MV-4-11 (cell line): ENCODE measurements at regions not wholly inside any gene's neighbourhood (a gene's known extent, or its start where the extent isn't known, plus 50 kb on each side); places are given as distances from the start of the nearest gene placed in this dataset.
"Not testable (repeated sequence)": the region's sequence is repeated elsewhere in the genome, so short reads cannot be mapped to it uniquely, and the experiment has no call there.

Source experiments
- DNase-seq: peaks from one replicate; lab custom pipeline; 2025; lab: John Stamatoyannopoulos, UW

DNA sequence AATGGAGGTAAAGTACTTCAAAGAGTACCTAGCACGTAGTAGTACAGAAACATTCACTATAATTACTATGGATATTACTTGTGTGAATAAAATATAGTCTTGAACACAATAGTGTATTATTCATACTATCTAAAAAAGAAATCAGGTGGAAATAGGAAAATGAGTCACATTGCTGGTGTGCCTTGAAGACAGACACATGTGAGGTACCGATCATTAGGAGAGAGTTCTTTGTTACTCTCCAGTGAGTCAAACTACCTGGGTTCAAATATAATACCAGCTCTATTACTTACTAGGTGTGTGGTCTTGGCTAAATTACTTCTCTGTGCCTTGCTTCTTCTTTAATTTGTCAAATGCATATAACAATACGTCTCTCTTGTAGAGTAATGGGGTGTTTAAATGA, 50.8 kb upstream of the BEND6 start:
- no peak for DNase-seq

DNA sequence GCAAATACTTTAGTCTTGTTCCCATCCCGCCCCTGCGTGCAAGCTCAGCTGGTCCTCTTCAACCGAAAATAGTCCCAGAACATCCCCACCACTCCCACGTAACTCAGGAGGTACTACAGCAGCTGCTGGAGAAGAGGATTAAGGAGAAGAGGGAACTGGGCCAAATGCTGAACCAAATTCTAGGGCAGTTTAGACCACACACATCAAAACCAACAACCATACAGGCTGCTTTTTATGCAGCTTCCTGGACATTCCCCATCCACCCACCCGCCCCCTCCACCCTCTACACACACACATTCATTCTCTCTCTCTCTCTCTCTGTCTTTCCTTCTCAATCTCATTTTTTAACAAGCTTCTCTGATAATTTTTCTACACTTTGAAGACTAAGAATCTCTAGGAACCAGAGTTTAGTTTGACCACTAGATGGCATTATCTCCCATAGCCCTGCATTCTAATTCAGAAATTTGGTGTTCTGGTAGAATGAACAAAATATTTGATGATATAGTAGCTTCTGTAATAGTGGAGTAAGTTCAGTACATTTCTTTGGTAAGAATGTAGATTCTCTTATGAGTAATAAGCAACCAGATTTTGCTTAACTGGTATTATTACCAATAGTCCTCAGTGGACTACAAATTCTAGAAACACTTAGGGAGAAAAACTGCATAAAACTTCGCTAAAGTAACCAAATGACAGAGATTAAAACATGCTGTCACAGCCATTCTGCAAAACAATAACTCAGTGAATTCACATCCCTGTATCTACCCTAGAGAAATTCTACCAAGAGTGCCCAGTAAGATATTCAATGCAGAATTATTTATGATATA, 52.1 kb upstream of the BEND6 start:
- peak; percentile 79 for DNase-seq

DNA sequence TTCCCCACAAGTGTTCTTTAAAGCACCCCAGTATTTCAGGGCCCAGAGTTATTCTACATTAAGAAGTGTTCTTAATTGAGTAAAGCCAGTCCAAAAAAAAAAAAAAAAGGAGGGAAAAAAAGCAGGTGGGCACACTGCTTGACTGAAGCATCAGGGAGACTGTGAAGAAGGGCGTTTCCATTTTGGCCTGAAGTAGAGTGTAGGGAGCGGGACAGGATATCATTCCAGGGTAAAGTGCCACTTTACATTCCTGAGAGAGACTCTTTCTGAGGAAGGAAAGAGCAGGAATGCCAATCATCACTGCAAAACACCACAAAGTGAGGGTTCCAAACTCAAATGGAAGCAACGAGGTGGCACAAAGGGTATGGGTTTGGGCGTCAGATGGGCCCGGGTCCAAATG, 54.1 kb upstream of the BEND6 start:
- no peak for DNase-seq

DNA sequence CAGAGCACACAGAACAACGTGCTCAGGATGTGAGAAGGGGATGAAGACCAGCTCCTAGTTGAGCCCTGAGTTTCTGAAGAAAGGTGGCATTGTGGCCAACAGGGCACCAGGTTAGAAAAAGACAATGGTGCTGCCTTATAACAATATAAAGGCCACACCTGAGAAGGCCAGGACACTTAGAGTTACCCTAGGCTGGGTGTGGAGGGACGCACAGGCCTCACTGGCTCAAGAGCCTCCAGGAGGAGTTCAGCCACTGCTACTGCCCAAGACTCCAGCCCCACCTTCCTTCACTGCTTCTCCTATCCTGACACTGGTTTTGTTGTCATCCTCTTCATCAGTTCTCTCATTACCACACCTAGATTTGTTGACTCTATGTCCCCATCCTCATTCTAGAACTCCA, 55.2 kb upstream of the BEND6 start:
- no peak for DNase-seq

DNA sequence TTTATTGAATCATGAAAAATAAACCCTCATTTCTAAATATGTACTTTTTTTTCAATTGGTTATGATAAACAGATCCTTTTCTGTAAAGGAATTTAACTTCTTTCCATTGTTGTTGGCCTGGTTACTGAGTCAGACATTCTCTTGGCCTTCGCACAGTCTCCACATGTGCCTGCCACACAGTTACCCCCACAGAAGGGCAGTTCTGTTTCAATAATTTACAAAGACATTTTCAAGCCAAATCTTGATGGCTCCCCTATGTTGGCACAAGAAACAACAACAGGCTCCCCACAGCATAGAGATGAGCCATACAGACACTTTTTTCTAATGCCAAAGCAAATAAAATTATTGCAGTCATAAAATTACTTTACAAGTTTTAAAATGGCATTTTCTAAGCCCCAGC, 55.6 kb upstream of the BEND6 start:
- DNase-seq = no peak

DNA sequence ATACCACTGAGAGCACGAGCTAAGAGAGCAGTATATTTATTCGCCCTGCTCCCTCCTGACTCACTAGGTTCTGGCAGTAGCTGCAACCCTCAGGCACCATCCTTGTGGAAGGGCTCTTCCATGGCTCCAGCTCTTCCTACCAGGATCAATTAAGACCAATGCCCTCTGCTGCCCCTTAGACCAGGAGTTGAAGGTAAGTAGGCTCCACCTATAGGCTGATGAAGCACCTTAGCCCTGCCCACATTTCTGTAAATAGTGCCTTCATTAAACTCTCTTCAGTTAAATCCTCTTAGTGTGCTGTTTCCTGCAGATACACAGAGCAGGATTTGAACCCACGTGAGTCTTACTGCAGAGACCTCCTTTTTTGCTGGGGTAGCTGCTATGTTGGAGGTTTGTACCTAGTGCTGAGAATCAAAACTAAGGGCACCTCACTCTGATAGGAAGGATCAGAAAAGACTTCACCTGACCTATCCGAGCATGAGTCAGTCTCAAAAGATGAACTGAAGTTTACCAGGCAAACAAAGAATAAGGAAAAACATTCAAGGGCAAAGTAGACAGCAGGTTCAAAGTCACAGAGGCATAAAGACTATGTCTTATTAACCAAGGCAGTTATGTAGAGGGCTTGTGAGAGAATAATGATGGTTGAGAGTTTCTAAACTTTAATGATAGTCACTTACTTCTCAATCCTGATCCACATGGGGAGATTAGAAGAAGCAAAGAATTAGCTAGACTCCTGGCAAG, 56.9 kb upstream of the BEND6 start:
- DNase-seq = no peak

DNA sequence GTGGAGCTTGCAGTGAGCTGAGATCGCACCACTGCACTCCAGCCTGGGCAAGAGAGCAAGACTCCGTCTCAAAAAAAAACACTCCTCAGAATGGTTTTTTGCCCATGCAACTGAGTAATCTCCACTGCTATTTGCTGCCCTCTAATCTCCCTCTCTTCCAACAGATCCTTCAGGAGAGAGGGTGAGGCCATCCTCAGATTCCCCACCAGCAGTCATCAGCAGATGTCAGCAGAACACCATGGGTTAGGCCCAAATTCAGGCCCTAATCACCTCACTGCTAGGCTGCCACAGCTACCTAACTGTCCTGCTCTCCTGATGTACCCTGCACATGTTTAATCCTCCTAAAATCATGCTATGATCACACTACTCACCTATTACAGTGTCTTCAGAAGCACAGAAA, 63.2 kb upstream of the BEND6 start:
- no peak for DNase-seq

DNA sequence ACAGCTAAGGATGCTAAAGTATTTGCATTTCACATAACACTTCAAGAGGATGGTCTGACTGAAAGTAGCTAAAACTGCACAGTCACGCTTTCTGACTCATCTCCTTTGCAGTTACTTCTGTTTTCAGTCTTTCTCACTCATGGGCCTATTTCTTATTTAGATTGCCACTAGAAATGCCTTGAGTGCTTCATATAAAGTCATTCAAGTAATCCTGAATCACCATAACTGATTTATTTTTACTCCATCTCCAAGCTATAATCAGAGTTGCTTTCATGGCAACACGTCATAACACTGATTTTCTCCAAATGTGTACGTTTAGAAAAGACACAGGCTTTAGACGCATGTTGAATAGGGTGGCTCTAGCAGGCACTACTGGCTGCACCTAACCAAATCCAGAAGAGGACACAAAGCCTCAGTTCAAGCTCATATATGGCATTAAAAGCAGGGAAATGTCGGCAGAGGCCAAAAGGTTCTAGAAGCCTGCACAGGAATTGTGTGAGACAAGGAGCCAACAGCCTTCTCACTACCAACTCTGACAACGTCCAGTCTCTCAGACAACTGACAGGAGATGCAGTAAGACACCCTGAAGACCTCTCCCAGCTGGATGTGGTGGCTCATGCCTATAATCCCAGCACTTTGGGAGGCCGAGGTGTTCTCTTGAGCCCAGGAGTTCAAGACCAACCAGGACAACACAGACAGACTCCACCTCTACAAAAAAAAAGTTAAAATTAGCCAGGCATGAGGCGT, 64.1 kb upstream of the BEND6 start:
- peak; percentile 89 for DNase-seq

DNA sequence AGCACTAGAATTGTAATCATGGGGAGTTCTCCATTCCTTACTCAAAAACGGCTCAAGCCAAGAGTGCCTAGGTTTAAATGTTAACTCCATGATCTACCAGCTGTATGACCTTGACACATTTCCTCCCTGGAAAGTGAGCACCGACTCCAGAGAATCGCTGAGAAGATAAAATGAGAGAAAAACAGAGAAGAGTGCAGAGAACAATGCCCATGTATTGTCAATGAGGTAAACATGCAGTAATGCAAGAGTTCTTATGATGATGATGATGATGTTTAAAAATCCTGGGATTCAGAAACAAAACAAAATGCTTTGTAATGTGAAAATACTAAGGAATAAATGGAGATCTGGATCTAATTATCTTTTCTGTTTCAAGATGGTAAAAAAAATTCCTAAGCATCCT, 64.8 kb upstream of the BEND6 start:
- DNase-seq = no peak

DNA sequence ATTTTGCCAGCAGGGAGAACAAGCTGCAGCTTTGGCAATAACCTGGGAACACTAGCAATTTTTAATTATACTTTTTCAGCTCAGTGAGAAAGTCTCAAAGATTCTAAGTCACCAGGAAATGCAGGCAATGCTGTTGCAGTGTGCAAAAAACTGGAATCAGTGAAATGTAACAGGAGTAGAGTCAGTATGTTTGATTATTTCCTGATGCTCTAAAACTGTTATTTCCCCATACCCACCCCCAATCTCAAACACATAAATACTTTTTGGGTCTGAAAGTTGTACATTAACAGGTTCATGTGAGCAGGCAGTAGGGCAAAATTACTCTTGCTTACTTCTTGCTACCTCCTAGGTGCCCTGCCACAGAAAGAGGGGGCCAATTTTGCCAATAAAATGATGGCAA, 65.4 kb upstream of the BEND6 start:
- DNase-seq = no peak

DNA sequence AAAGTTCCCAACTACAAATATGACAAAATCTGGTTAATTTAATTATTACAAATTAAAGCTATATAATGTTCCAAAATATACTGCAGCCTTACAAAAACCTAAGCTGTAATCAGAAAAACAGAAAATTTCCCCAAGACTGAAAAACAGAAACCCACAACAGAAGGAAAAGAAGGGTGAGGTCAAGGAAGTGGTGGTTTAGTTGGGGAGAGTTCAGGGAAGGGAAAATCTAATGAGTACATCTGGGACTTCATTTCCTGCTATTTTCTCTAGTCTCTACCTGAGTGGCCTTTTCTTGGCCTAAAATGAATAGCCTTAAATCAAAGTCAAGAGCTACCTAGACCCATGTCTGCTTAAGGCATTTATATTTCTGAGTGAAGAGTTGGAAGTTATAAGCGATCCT, 66.2 kb upstream of the BEND6 start:
- DNase-seq = no peak

DNA sequence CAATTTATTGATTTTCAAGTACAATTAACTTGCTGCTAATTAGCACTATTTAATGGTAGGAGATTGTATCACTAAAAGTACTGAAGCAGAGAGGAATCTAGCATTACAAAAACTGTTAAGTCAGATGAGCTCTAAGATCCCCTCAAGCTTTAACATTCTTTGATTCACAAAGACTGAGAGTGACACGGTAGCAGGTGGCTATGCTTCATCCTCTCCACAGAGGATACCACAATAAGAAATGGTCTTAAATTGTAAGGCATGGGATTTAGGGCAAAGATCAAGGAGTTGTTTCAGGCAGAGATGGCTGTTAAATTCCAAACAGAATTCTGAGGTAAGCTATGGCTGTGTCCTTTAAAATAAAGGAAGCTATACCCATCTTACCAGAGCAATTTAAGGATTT, 67.8 kb upstream of the BEND6 start:
- DNase-seq = no peak

DNA sequence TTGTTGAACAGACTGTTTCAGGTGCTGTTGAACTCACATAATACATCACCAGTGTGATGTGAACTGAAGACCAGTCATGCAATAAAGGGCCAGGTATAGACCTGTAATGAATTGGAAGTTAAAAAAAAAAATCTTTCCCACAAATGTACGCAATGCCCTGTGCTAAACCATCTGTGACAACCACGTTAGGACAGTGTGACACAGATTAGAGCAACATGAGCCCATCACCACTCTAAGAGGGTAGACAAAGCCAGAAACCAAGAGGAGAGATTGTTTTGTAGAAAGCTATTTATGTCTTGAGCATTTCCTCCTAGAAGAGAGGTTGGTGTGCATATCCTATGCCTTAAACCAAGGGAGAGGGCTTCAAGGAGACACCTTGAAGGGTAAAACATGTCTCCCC, 77.0 kb upstream of the BEND6 start:
- no peak for DNase-seq

DNA sequence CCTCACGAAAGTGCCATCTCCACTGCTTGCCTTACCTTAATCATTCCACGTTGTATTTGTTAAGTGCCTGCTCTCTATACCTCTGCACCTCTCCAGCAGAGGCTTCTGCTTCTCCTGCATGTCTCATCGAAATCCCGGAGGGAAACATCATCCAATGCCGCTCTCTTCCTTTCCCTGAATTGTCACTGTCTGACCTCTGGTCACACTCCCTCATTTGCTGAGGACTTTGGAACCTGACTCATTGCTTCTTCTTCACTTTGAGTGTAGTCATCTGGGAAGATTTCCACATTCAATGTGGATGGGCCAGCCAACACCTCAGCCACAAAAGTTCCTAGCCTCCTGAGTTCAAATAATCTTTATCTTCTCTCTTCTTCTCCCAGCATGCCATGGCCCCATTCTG, 78.9 kb upstream of the BEND6 start:
- no peak for DNase-seq

DNA sequence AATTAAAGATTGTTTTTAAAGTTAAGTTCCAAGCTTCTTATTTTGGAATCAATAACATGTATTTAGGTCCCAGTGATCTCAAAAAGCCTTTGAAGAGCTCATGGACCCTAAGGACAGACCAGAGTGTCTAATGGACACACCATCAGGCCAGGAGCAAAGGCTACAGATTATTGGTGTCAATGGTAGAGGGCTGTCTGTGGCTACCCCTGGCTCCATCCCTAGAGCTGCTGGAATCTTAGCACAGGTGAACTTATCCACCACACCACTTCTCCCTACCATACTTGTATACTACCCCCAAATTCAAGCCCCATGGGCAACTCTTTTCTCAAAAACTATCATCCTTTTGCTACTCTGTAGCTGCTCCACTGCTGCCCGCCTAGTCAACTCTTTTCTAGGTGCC, 79.4 kb upstream of the BEND6 start:
- DNase-seq = no peak

DNA sequence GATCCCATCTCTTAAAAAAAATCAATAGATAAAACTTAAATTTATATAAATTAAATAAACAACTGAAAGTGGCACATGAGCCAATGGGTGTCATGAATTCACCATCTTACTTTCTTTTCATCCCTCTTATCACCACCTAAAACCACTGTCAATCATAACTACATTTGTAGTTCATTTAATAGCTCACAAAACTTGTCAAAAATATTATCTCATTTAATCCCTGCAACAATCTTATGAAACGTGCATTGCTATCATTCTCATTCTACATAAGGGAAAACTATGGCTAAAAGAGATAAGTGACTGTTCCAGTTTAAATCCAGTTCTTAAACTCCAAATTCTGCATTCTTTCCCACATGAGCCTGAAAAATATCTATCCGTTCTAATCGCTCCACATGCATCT, 80.6 kb upstream of the BEND6 start:
- no peak for DNase-seq

DNA sequence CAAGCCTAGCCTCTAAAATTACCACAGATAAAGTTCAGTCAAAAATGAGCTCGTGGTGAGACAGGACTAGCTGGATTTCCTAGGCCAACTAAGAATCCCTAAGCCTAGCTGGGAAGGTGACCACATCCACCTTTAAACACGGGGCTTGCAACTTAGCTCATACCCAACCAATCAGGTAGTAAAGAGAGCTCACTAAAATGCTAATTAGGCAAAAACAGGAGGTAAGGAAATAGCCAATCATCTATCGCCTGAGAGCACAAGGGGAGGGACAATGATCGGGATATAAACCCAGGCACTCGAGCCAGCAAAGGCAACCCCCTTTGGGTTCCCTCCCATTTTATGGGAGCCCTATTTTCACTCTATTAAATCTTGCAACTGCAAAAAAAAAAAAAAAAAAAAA, 84.9 kb upstream of the BEND6 start:
- not testable (repeated sequence) for DNase-seq

DNA sequence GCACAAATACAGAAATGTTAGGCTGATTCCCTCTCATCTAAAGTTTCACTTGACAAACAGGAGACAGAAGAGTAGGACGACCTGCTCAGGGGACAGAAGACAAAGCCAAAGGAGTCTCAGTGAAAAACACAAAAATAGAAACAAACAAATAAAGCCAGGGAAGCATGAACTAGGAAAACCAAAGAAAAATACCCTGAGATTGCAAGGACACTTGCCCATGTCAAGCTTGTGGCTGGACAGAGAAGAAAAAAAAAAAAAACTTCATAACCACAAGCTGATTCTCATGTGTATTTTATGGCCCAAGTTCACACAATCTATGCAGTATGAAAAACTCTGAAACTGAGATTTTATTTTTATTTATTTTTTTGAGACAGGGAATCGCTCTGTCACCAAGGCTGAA, 85.6 kb upstream of the BEND6 start:
- DNase-seq = no peak

DNA sequence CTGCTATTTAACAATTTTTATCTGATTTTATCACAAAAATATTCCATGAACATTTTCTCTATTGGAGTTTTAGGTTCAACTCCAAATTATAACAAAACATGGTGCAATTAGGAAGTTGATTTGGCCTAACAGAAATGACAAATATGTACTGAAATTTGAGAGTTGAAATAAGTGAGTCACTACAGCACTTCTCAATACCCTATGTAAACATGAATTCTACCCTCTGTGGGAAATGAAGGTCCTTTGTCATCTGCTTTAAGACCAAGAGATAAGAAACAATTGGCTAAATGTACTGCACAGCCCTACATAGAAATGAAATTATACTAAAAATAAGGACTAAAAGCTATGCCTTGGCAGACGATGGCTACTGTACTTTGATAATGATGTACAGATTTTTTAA, 86.2 kb upstream of the BEND6 start:
- DNase-seq = no peak

DNA sequence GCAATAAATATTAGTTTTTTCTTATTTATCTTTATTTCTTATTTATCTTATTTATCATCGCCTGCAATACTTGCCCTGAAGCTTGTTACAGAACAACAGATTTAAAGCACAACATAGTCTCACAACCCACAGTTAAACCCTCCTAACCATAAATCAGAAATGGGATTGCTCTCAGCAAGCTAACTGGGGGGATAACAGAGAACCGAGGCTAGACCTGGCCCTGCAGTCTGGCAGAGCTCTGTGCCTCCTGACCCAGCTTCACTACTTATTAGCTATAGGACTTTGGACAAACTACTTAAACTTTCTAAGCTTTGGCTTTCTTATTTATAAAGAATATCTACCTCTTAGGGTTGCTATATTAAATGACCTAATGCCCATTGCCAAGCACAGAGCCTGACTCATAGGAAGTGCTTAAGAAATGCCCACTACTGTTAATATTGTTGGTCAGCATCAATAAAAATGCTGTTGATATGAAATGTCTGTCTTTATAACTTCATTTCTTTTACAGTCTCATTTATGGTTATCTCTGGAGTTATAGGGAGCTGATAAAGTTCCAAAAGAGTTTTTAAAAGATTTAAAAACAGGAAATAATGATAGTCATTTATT, 87.9 kb upstream of the BEND6 start:
- no peak for DNase-seq

DNA sequence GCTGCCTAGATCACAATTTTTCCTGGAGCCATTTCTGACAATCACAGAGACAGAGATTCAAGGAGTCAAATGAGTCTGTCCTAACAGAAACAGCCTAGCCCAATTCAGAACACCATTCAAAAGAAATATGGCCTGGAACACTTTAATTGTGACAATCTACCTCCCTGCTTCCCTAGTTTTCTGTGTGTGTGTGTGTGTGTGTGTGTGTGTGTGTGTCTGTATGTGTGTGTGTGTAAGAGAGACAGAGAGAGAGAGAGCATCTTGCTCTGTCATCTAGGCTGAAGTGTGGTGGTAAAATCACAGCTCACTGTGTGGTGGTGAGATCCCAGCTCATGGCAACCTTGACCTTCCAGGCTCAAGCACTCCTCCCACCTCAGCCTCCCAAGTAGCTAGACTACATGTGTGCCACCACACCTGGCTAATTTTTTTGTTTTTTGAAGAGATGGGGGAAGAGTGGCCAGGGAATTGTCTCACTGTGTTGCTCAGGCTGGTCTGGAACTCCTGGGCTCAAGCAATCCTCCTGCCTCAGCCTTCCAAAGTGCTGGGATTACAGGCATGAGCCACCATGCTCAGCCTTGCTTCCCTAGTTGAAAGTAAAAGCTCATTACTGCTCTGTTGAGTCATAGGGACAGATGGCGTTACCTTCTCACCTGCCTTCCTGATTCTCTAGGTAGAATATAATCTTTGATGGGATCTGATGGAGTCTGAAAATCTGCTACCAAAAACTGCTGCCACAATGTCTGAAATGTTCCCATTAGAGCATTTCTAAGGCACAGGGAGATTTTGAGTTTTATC, 89.6 kb upstream of the BEND6 start:
- no peak for DNase-seq

DNA sequence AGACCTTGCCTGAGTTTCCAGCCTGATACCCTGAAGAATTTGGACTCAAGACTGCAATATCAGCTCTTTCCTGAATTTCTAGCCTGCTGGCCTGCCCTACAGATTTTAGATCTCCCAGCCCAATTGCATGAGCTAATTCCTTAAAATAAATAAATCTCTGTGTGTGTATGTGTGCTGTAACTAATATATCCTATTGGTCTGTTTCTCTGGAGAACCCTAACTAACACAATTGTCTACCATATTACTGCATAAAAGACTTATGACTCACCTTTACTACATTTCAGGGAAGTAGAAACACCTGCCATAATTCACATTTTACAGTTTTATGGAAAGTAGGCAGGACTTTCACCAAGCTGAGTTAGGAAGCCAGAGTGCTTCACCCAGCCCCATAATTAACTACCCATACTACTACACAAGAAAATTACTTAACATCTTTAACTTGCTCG, 90.7 kb upstream of the BEND6 start:
- no peak for DNase-seq
